AG08395 (cell line): ENCODE measurements at regions not wholly inside any gene's neighbourhood (a gene's known extent, or its start where the extent isn't known, plus 50 kb on each side); places are given as distances from the start of the nearest gene placed in this dataset.
A peak's percentile ranks its signal among the peaks of the same experiment; 100 is the strongest.

Experiments used
- DNase-seq: peaks from one replicate; pipeline ENCODE4 v3.0.0; 2012; ENCODE audit warnings: mixed read lengths, low spot score

DNA sequence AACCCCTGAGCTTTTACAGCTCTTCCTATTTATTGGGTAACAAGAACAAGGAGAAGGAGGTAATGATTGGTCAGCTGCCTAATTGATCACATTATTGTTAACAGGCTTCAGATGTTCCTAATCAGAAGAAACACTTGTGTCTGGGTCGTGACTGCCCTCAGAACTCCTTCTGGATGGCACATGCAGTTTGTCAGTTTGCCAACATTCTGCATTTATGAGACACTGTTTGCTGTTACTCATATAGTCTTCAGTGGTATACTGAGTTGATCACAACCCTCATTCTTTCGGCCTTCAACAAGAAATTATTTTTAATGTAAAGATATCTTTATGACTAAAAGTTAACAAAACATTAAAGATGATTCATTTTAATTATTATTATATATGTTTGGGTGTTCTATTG is 95.7 kb upstream of the DOCK10 start:
- no peak for DNase-seq

DNA sequence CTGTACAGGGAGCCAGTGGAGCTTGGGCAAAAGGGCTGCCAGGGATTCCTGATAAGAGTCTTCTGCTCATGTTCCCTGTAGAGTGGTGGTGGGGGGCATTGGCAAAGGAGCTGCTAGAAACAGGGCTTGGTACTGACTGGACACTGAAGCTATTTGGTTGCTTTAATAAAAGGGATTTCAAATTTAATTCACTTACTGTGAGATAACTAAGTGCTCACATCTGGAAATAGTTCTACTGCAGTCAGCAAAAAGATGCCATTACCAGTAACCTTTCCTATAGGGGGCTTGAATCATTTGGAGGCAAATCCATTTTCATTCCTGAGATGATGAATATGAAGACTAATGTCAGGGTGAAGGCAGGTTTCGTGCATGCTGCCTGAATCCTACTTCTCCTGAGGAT is 94.3 kb upstream of the DOCK10 start:
- DNase-seq, result no peak

DNA sequence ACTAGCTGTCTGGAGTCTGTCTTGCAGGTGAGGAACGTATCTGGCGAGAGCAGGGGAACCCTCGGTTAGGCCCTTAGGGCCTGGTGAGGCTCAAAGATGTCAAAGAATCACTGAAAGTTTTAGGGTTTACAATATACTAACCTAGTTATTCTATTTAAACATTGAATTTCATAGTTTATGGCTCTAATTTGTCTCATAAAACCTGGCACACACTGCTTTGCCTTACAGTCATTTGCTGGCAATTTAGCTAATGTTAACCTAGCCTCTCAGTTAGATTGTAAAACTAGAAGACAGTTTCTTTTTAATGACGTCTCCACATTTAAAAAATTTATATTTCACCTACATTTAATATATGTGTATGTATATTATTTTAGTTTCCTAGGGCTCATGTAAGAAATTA is 89.6 kb upstream of the DOCK10 start:
- DNase-seq, result no peak

DNA sequence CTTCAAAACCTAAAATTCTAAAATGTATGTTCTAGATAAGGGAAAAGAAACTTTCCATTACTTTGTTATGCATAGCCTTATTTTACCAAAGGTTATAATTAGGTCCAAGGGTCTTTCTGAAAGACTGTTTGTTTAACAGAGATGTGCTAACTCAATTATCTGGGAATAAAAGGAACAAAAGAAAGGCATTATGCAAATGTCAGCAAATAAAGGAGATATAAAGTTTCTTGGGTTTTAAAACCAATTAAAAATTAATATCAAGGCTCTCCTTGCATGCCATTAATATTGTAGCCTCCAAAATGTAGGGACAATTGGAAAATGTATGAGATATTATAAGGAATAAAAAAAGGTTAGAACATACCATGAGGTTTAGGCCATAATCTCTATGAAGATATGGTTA is 87.8 kb upstream of the DOCK10 start:
- DNase-seq, result no peak

DNA sequence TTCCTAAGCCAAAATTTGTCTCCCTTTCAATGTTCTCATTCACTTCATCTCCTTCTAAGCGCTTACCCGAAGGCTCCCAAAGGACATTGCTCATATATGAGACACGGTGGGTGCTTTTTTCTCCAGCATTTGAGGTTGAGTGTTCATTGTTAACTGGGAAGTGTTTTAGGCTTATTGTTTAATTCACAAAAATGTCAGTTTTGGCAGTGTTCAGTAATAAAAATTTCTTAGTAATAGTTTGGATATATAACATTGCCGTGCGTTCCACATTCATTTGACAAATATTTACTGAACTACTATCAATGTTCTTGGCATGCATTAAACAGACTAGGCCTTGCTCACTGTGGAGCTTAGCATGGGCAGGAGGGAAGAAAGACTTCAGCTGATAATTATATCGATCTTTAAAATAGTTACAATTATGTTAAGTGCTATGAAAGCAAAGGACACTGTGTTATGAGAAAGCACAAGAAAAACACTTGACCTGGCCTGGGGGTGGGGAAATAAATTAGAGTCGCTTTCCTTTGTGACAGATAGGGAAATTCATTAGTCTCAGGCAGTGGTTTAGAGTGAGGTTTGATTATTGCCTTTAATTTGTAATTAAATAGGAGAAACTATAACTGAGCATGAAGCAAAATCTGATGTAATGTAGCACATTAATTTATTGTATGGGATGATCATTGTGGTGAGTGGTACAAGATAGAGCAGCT is 82.2 kb upstream of the DOCK10 start:
- no peak for DNase-seq

DNA sequence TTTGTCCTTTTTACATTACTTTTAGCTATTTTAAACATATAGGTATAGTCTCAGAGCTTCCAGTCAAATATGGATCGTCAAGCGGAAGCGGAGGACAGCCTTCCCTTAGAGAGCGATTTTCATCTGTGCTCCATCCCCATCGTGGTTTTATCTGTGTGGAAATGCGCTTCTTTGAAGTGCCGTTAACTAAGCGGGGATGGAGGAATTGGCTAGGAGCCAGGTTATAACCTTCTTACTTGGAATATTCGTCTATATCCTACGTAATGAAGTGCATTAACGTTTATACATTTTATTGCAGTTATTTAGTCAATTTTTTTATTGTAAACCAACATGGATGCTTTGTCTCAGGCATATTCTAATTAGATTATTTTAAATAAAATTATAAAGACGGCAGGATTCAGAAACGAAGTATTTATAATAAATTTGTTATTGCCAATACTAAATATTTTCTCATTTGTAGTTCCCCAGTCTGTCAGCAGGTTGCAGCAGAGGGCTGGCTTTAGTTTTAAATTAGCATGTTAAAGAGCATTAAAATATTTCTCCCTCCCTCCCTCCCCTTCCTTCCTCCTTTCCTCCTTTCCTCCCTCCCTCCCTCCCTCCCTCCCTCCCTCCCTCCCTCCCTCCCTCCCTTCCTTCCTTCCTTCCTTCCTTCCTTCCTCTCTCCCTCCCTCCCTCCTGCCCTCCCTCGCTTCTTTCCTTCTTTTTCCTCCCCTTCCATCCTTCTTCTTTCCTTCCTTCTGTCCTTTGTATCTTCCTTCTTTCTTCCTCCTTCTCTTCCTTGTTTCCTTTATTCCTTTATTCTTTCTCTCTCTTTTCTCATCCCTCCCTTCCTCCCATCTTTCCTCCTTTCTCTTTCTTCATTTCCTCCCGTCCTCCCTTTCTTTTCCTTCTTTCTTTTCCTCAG is 80.6 kb upstream of the DOCK10 start:
- peak; percentile 25 for DNase-seq

DNA sequence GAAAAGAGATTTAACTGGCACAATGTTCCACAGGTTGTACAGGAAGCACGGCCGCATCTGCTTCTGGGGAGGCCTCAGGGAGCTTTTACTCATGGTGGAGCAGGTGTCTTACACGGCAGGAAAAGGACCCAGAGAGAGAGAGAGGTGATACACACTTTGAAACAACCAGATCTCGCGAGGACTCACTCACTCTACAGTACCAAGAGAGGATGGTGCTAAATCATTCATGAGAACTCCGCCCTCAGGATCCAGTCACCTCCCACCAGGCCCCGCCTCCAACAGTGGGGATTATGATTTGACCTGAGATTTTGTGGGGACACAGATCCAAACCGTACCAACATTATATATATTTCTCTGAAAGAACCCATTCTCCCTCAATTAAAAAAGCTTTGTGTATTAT is 79.7 kb upstream of the DOCK10 start:
- DNase-seq, result no peak

DNA sequence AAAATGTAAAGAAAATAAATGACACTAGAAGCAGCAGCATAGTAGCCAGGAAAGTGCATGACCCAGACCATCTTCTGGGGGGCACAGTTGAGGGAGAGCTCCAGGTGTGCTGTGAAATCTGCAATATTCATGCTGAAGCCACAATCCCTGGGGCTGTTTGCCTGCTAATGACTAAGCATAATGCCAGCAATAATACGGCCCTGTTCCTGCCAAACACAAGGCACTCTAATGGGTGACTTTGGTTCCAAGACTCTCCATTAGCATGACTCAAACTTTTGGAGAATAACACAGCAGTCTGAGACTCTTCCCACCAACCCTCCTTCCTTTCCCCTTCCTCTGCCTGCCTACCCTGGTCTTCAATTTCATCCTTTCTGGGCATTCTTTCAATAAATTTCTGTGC is 77.9 kb upstream of the DOCK10 start:
- DNase-seq, result peak; percentile 69

DNA sequence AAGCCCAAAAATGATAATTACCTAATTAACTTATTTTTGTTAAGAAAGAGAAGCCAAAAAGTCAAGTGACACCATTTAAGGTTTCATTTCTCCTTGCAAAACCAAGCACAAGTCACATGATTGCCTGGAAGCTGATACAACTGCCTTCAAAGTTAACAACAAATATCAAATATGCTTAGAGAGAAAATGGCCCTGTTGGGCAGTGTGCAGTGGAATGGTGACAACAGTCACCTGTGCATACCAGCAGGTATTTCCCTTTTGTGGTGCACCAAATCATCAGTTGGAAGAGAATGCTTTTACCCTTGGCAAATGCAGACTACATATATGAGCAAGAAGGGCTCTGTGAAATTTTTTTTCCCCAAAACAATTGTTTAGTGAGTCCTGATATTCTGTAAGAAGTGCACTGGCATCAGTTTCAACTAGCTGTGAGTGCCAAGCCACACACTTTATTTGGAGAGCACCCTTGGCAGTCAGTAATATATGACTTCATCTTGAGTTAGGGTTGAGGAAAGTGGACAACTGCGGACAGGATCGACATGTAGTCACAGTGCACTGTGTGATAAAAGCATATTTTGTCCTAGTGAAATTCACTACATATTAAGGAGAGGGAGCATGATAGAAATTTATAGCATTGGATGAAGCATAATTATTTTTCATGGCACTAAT is 74.9 kb upstream of the DOCK10 start:
- DNase-seq, result peak; percentile 26

DNA sequence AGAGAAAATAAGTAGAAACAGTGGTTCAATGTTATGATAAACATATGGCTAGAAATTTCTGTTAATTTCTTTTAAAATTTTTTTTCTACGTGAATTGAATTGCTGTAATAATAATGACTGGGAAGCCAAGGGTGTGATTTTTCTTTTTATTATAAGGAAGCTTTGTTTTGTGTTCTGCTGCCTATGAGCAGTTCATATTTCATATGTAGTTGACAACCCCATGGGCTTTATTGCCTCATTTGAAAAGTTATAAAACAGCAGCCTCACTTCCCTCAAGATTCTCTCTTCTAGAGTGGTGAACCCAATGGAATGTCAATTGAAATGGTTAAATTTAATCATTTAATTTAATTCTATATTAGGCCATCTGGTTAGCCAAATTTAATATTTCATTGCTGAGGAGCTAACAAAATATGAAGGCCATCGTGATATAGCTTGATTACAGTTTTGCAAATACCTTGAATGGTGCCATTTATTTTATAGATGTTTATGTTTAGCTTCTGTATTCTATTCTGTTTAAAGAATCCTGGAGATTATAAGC is 72.6 kb upstream of the DOCK10 start:
- DNase-seq, result no peak

DNA sequence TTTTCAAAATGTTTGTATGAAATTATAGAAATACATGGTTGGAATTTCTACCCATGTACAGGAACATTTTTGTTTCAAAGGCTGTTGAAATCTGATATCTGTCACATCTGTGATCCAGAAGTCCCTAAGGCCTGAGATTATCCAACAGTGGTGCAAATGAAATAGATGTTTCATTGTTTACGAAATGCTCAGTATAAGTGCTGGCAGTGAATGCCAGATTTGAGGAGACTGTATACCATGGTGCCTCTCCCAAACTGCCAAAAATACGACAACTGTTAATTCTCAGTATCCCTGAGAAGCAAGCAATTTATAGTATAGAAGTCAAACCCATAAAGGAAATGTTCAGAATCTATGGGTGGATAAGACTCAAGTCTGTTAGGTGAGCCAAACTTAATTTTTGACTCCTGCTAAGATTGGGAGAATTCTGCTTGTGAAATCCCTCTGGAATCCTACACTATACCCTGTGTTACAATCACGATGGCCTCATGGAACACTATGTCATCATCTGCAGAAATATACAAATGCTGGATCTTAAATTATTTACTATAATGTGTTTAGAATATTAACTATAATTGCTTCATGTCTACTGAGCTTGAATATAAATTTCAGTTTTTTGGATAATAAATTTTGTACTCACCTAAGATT is 71.2 kb upstream of the DOCK10 start:
- peak; percentile 25 for DNase-seq

DNA sequence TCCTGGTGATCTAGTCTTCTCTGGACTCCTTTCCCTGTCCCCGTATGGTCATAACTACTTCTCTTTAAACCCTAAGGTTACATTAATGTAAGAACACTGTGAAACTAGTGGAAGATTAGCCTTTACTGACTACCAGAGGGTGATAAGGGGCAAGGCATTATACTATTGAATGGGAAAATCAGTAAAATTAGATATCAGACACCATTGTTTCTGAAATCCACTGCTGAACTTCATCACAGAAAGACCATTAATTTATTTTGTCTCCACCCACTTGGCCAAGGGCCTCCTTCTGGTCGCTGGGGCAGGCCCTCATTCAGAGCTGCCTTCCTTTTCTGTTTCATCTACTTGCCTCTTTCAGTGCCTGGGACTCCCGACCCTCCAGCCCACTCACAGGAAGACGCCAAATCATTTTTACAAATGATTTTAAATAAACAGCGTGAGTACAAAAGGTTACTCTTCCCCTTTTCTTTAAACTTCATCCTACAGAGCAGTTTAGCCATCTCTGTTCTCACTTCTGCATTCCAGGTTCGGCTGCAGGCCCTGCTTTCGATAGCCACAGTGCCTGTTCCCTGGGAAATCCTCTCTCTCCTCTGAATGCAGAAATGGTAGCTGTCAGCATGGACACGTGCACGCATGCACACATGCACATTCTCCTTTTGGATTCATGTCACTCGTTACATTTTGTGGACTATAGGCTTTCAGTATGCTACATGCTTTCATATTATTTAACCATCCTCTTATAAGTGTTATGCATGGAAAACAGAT is 70.3 kb upstream of the DOCK10 start:
- no peak for DNase-seq

DNA sequence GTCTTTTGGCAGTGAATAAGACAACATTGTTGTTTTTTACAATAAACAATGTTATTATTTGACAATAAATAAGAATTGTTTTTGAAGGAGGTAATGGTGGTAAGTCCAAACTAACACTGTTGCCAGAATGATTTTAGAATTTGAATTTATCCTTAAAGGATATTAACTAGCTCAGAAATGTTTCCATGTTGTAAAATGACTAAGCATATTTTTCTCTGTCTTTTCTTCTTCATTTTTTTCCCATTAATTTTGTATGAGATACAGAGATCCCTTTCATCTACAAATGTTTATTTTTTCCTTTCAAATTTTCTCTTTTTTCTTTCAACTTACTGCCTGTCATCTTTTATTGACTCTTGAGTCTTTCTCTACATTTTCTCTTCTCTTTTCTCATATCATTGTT is 66.5 kb upstream of the DOCK10 start:
- no peak for DNase-seq

DNA sequence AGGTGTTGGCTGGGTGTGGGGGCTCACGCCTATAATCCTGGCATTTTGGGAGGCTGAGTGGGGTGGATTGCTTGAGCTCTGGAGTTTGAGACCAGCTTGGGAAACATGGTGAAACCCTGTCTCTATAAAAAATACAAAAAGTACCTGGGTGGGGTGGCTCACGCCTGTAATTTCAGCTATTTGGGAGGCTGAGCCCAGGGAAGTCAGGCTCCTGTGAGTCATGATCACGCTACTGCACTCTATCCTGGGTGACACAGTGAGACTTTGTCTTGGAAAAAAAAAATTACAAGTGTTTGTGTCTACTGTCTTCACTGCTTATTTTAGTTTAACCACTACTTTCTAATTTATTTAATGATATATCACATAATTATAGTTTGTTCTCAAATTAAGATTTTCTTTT is 62.7 kb upstream of the DOCK10 start:
- no peak for DNase-seq

DNA sequence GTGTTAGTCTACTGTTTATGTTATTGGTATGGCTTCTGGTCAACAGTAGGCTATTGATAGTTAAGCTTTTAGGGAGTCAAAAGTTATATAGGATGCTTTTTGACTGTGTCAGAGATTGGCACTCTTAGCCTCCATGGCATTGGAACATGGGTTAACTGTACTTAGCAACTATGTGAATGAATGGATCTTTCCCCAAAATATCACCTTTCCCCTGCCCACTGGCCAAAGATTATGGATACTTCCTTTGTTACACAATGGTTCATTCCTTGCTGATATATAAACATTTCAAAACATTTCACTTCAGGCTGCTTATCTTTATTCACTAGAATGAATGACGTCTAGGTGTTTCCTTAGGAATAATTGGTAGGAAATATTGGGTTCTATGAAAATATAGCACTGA is 62.1 kb upstream of the DOCK10 start:
- DNase-seq, result no peak

DNA sequence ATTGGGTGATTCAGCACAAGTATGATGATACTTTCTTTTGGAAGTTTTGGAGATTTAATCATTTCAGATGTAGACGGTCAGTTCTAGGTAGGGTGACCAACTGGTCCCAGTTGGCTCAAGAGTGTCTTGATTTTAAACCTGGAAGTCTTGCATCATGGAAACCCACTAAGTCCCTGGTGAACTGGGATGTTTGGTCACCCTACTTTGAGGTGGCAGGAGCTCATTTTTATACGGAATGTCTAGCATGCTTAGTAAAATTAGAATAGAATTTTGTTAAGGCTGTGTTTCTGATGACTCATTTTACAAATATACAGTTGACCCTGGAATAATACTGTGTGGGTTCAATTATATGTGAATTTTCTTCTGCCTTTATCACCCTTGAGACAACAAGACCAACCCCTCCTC is 61.5 kb upstream of the DOCK10 start:
- peak; percentile 44 for DNase-seq

DNA sequence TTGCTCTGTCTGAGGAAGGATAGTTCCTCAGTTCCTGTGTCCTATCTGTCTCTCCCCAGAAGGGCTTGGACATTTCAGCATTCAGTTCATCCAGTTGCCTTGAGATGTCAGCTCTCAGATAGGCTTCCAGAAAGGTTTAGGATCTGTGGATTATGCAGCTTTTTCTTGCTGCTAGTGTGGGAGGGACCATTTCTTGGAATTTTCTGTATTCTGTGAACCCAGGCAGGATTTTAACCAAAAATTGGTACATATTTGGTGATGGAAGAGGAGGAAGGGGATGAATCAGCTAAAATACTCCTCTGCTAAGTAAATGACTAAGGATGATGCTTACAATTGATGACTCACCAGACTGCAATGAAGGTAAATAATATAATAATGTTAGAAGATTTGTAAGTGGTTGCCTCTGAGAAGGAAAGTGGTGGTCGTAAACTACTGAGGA is 58.6 kb upstream of the DOCK10 start:
- peak; percentile 81 for DNase-seq

DNA sequence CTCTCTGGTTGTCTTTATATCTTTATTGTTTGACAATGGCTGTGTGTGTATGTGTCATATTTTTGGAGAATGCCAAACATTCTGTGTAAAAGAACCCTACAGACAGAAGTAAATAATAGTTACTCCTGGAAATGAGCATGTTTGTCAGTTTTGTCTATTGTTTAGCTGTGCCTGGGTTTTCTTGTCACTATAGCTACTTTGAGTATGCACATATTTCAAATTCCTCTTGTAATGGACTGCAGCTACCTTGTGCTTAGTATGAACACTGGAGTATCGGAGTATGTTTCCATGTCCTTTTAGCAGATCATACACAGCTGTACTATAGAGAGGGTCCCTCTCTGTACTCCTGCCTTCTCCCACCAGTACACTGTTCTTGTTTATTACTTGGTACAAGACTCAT is 58.0 kb upstream of the DOCK10 start:
- peak; percentile 39 for DNase-seq

DNA sequence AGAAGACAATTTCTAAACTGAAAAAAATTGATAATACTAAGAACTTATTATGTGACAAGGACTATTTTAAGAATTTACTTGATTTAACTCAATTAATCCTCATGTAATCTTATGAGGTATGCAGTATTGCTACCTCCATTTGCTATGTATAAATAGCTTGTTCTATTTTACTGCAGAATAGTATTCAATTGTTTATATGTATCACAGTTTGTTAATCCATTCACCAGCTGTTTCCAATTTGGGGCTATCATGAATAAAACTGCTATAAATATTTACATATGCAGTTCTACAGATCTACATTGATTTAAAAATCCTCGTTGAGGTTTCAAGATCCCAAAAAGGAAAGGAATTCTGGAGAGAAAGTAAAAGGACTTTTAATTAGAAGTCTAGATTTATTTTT is 54.8 kb upstream of the DOCK10 start:
- DNase-seq, result no peak
